K562 (cell line): ENCODE measurements at regions not wholly inside any gene's neighbourhood (a gene's known extent, or its start where the extent isn't known, plus 50 kb on each side); places are given as distances from the start of the nearest gene placed in this dataset.

Source experiments
- ATAC-seq: fragments of 200-7000 bp; cut with Tn5 transposase; 3 replicates; pipeline ENCODE4 v1.9.1; 2020; ENCODE audit warnings: moderate library complexity
- BruUV-seq: library from RNA; stranded (reverse); fragments of 400-500 nt; replicated peaks from 2 replicates; lab custom pipeline; 2021; lab: Mats Ljungman, UMichigan
- CTCF ChIA-PET: fragments of 300-600 bp; formaldehyde crosslinking; extraction: SDS; loops from one replicate; lab custom pipeline; 2021; ENCODE audit warnings: low intra/inter-chr PET ratio; lab: Yijun Ruan, JAX
- POLR2A ChIA-PET: fragments of 300-600, 350-650 bp; sonication (Branson Sonifier 250); formaldehyde crosslinking; extraction: SDS; loops from one replicate; lab custom pipeline; 2021; ENCODE audit warnings: antibody characterized with exemption, inconsistent platforms; lab: Yijun Ruan, JAX
- DNase-seq, 4 experiments: peaks; one replicate each; pipeline versions ENCODE4 v3.0.0 to v3.0.0-alpha.2; 2011 to 2018; ENCODE audit warnings: low spot score in 3 of 4, mixed read lengths in 3 of 4; ENCODE audit errors: extremely low read depth in 1 of 4
- FAIRE-seq: peaks from 2 replicates; lab custom pipeline; 2011; peaks lifted over from hg19 to GRCh38; lab: Jason Lieb, UNC
- H2AFZ ChIP-seq: 2 replicates; pipeline ENCODE4 v1.6.0; 2011; ENCODE audit warnings: low read depth, low read length, control low read depth, inconsistent platforms
- H3K27ac ChIP-seq: fragments of 200-600 bp; 3 replicates; pipeline ENCODE4 v1.8.0; 2011; ENCODE audit warnings: low read depth, mild to moderate bottlenecking, control low read depth, inconsistent platforms, low read length, moderate library complexity, mixed read lengths; ENCODE audit errors: extremely low read depth
- H3K27me3 ChIP-seq, 2 experiments: fragments of 300-600 bp in 1 of 2; 2 replicates in 1 of 2; 3 replicates in 1 of 2; pipeline versions ENCODE4 v1.6.0 to v1.8.0; 2011; ENCODE audit warnings: inconsistent platforms in 2 of 2, low read length in 2 of 2, mild to moderate bottlenecking in 1 of 2, mixed read lengths in 1 of 2, moderate library complexity in 1 of 2; ENCODE audit not compliant: control insufficient read depth in 2 of 2, insufficient read depth in 2 of 2
- H3K36me3 ChIP-seq: fragments of 300-600 bp; 3 replicates; pipeline ENCODE4 v1.8.0; 2011; ENCODE audit warnings: mild to moderate bottlenecking, low read length, inconsistent platforms; ENCODE audit not compliant: control insufficient read depth, insufficient read depth
- H3K4me1 ChIP-seq, 2 experiments: fragments of 200-600 bp in 1 of 2; replicated peaks in 1 of 2; 2 replicates in 1 of 2; 3 replicates in 1 of 2; pipeline versions ENCODE4 v1.5.1 to v1.8.0; 2011; ENCODE audit warnings: inconsistent platforms in 2 of 2, low read length in 2 of 2, mild to moderate bottlenecking in 1 of 2, mixed read lengths in 1 of 2, moderate library complexity in 1 of 2; ENCODE audit not compliant: control insufficient read depth in 2 of 2, insufficient read depth in 2 of 2
- H3K4me2 ChIP-seq: 2 replicates; pipeline ENCODE4 v1.6.1; 2011; ENCODE audit warnings: low read length, control low read depth, inconsistent platforms, mixed read lengths; ENCODE audit not compliant: insufficient read depth
- H3K4me3 ChIP-seq: fragments of 200-600 bp; sonication (generic), shearing (Covaris generic); 2 replicates; pipeline ENCODE4 v1.5.1; 2016; ENCODE audit warnings: control low read depth, inconsistent platforms
- H3K79me2 ChIP-seq: fragments of 200-600 bp; 3 replicates; pipeline ENCODE4 v1.8.0; 2011; ENCODE audit warnings: low read length, inconsistent platforms; ENCODE audit not compliant: control insufficient read depth, insufficient read depth
- H3K9ac ChIP-seq, 2 experiments: 2 replicates each; pipeline versions ENCODE4 v1.6.0 to v1.6.1; 2011; ENCODE audit warnings: low read depth in 2 of 2, low read length in 2 of 2, control low read depth in 1 of 2, inconsistent platforms in 1 of 2, mild to moderate bottlenecking in 1 of 2, mixed read lengths in 1 of 2; ENCODE audit not compliant: insufficient read depth in 1 of 2
- H3K9me1 ChIP-seq: one replicate; pipeline ENCODE4 v1.6.0; 2011; ENCODE audit warnings: inconsistent platforms, mild to moderate bottlenecking, low read length, moderate library complexity; ENCODE audit not compliant: control insufficient read depth, insufficient read depth
- H3K9me3 ChIP-seq: replicated peaks from 2 replicates; pipeline ENCODE4 v1.5.1; 2011; ENCODE audit warnings: low read depth, low read length, inconsistent platforms; ENCODE audit not compliant: control insufficient read depth, insufficient read depth
- H4K20me1 ChIP-seq: replicated peaks from 2 replicates; pipeline ENCODE4 v1.6.1; 2011; ENCODE audit warnings: low read length, inconsistent platforms, mixed read lengths; ENCODE audit not compliant: control insufficient read depth, insufficient read depth
- CAMTA2 ChIP-seq: fragments of 250-450 bp; sonication (Bioruptor Pico); conservative IDR thresholded peaks from 2 replicates; pipeline ENCODE4 v1.5.1; 2022
- CC2D1A ChIP-seq: fragments of 450-650 bp; IDR thresholded peaks from 2 replicates; pipeline ENCODE4 v1.6.1; 2017; ENCODE audit warnings: mild to moderate bottlenecking
- CEBPB ChIP-seq: fragments of 450-650 bp; IDR thresholded peaks from 2 replicates; pipeline ENCODE4 v1.6.1; 2016; ENCODE audit warnings: missing genetic modification characterization, missing compliant biosample characterization
- CHAMP1 ChIP-seq: fragments of 450-650 bp; IDR thresholded peaks from 2 replicates; pipeline ENCODE4 v1.6.1; 2016; ENCODE audit warnings: mild to moderate bottlenecking
- ERF ChIP-seq: fragments of 450-650 bp; formaldehyde crosslinking; IDR thresholded peaks from 2 replicates; pipeline ENCODE4 v1.4.0; 2020; ENCODE audit warnings: mild to moderate bottlenecking, mixed read lengths
- PHB ChIP-seq: fragments of 250-450 bp; sonication (Bioruptor Pico); IDR thresholded peaks from 2 replicates; pipeline ENCODE4 v1.5.0; 2021
- ZNF143 ChIP-seq: sonication (generic); formaldehyde crosslinking; IDR thresholded peaks from 2 replicates; pipeline ENCODE4 v1.9.0; 2022; ENCODE audit warnings: mild to moderate bottlenecking, missing genetic modification reagents
- ZNF655 ChIP-seq: fragments of 250-450 bp; sonication (Bioruptor Pico); IDR thresholded peaks from 2 replicates; pipeline ENCODE4 v1.5.0; 2021
- WGBS: fragments of 100-300 bp; shearing (Covaris generic); methylation state at CpG from one replicate; pipeline ENCODE4 v1.1.6; 2016; ENCODE audit warnings: low coverage, mixed read lengths; ENCODE audit not compliant: insufficient coverage; ENCODE audit errors: missing lambda C conversion rate; 5-methylcytosine and 5-hydroxymethylcytosine counted together
- in situ Hi-C: fragments of 300-500 bp; cut with MboI; formaldehyde crosslinking; loops from 4 replicates; pipeline ENCODE4 v1.15.0; 2018; ENCODE audit warnings: inconsistent platforms, mixed read lengths
- intact Hi-C: fragments of 100-400 bp; cut with micrococcal nuclease; formaldehyde crosslinking; loops from 2 replicates; pipeline ENCODE4 v1.14.2; 2022

GRCh38 chr7:12851841-12852240, 164.4 kb downstream of the ARL4A start:
- Histone ChIP-seq H3K9me1 (no peaks in the 10 kb centered on the region), H3K27ac (no peak overlapping the region), H4K20me1 (no peaks in the 10 kb centered on the region), H3K4me2 (no peak overlapping the region), H3K79me2 (no peaks in the 10 kb centered on the region), H3K9ac (no peak overlapping the region), H3K9me3 (no peaks in the 10 kb centered on the region), H3K27me3 (no peaks in the 10 kb centered on the region), H2AFZ (no peak overlapping the region), H3K36me3 (no peaks in the 10 kb centered on the region), H3K4me1 (no peaks in the 10 kb centered on the region), H3K4me3 (no peak overlapping the region)
- no peak for FAIRE-seq
- in situ Hi-C loops = no loop called here
- TF ChIP-seq CHAMP1 = no peak
- TF ChIP-seq ZNF655 (CRISPR knock-in tag) = no peak
- no peak for TF ChIP-seq CC2D1A
- no peak for TF ChIP-seq ZNF143 (CRISPR knock-in tag)
- no peak for TF ChIP-seq CAMTA2 (CRISPR knock-in tag)
- no peak for TF ChIP-seq PHB (CRISPR knock-in tag)
- 0 out of 2 replicates have a peak, but pooled peaks have one; percentile 10 for TF ChIP-seq CEBPB (tag)
- no peak for TF ChIP-seq ERF (CRISPR knock-in tag)
- no TSS peak for BruUV-seq
- intact Hi-C loops = no loop called here
- WGBS = 77% methylated on average over 3 of the region's 3 CpGs
- CTCF ChIA-PET = no interaction called here
- no peak for ATAC-seq
- no peak for DNase-seq
- POLR2A ChIA-PET = no interaction called here
